HG03066 (cell line): ENCODE measurements at regions not wholly inside any gene's neighbourhood (a gene's known extent, or its start where the extent isn't known, plus 50 kb on each side); places are given as distances from the start of the nearest gene placed in this dataset.
"Not testable (repeated sequence)": the region's sequence is repeated elsewhere in the genome, so short reads cannot be mapped to it uniquely, and the experiment has no call there.

Experiments used
- ATAC-seq: cut with Tn5 transposase; IDR thresholded peaks from one replicate; pipeline ENCODE4 v1.9.1; 2021; ENCODE audit warnings: low read depth; ENCODE audit not compliant: unreplicated experiment

- ATAC-seq: no peak
These were observed 297.4 kb downstream of the QKI start for GRCh38 chr6:163711615-163712565.

GRCh38 chr6:163710532-163711470 is 296.3 kb downstream of the QKI start:
- ATAC-seq: no peak

DNA sequence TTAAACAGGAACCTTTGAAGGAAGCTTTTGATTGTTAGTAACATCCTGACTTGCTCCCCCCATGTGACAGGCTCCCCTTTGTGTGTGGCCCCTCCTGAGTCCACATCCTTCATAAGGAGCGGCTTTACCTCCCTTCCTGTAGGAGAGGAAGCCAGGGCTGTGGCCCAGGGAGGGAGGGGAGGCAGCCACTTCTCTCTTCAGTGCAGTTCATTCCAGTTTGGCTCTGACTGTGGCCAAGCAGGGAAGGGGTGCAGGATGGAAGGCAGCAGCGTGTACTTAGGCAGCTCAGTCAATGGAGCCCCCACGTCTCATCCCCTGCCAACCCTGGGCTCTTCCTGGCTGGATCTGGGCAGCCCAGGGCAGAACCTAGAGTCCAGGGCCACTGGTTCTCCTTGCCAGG is 295.2 kb downstream of the QKI start:
- no peak for ATAC-seq

- ATAC-seq: no peak
These were observed 294.7 kb downstream of the QKI start for GRCh38 chr6:163709255-163709654.

- ATAC-seq: peak; percentile 50
These were observed 293.9 kb downstream of the QKI start for GRCh38 chr6:163708466-163708865.

DNA sequence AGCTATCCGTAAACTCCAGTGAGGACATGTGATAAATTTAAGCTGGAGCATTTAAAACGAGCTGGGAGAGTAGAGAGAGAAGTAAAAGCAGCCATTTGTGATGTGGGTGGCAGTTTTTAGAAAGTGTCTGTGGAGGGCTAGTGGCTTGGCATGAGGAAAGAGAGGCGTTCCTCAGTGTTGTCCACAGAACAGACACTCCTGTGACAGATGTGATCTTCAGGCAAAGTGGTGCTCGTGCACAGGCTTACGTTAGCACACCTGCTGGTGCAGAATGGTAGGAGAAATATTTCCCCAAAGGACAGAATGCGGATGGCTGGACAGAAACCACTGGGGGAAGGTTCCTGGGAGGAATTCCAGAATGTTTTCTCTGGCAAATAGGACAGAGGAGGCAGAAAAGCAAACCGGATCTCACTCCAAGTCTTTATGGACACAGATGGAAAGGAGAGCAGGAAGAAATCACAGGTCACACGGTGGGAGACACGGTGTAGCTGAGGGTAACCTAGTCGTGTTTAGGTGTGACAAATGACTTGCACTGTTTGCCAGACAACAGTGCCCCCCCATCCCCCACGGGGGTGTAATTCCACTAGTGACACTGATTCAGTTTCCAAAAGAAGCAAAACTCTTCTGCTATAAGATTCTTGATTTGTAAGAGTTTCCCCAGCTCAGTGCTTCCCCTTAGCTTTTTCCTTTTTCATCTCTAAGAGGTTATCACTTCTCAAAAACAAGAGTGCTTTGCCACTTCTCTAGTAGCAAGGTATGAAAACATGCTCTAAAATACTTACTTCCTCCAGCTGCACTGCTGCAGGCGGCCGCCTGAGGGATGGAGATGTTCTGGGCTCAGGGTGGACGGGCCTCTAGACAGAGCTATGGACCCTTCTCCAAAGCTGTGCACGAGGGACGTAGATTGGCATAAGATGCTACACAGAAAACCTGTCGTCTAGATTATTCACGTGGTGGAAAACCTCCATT is 293.2 kb downstream of the QKI start:
- ATAC-seq: peak; percentile 50

- no peak for ATAC-seq
These were observed 292.1 kb downstream of the QKI start for GRCh38 chr6:163706500-163707087.

GRCh38 chr6:163705923-163706322 is 291.4 kb downstream of the QKI start:
- ATAC-seq: peak; percentile 48

GRCh38 chr6:163702736-163703135 is 288.2 kb downstream of the QKI start:
- no peak for ATAC-seq

DNA sequence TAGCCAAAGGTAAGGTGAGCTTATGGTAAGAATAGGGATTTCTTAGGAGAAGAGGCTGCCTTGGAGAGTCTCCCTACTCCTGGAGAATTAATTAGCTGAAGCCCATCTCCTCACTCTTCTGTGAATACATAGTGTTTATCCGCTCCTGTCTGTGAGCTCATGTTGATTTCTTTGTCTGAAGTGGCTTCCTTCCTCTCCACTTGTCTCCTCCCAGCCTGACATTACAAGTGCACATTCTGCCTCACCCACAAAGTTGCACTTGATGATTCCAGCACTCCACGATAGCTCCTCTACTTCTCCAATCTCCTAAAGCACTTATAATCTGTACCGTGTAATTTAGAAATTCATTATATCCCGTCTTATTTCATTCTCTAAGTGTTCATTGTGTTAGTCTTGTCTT is 287.2 kb downstream of the QKI start:
- no peak for ATAC-seq

DNA sequence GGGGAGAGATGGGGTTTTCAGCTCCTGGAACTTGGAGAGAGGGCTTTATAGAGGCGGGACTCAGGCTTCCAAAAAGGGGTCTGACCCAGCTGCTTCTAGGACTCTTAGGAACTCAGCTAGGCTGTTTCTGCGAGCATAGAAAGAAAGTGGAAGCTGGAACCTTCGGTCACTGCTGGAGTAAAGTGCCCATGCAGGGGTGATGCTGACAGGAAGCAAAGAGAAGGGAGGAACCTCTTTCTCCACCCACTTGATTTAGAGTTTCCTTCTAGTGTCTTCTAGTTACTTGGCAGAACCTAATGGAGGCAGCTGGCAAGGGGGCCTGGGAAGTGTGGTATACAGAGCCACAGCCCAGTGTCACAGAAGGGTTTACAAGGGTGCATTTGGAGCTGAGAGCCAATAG is 283.6 kb downstream of the QKI start:
- ATAC-seq: no peak

- not testable (repeated sequence) for ATAC-seq
These were observed 281.8 kb downstream of the QKI start for GRCh38 chr6:163696311-163696710.

GRCh38 chr6:163695414-163695864 is 280.9 kb downstream of the QKI start:
- no peak for ATAC-seq

- ATAC-seq: no peak
These were observed 280.5 kb downstream of the QKI start for GRCh38 chr6:163694988-163695398.

- no peak for ATAC-seq
These were observed 279.6 kb downstream of the QKI start for GRCh38 chr6:163694072-163694471.

- ATAC-seq: no peak
These were observed 276.5 kb downstream of the QKI start for GRCh38 chr6:163691049-163691448.

GRCh38 chr6:163688739-163689362 is 274.3 kb downstream of the QKI start:
- no peak for ATAC-seq

GRCh38 chr6:163687075-163687474 is 272.6 kb downstream of the QKI start:
- no peak for ATAC-seq

DNA sequence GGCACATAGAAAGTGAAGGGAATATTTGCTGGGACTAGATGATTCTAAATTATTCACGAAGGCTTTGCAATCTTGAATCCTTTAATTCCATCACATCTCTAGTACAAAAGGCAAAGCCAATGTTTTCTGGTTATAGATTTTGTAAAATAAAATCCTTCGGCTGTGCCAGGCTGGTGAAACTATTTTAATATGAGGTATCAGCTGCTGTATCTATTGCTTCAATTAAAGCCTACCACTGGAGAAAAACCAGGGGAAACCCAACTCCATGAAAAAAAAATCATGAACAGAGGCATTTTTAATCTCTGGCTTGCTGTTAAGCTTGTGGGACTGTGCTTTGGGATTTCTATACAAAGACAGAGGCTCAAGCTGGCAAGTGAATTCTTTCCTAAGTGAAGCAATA is 271.8 kb downstream of the QKI start:
- ATAC-seq: no peak
